Stimulated activated CD8-positive, alpha-beta memory T cell treated with anti-CD3 and anti-CD28 coated beads, Interleukin-4, amount 100 ng/mL, for 48 hours (primary cell): ENCODE measurements at regions not wholly inside any gene's neighbourhood (a gene's known extent, or its start where the extent isn't known, plus 50 kb on each side); places are given as distances from the start of the nearest gene placed in this dataset.

Experiments
- DNase-seq: peaks from one replicate; pipeline ENCODE4 v3.0.0-alpha.2; 2020

DNA sequence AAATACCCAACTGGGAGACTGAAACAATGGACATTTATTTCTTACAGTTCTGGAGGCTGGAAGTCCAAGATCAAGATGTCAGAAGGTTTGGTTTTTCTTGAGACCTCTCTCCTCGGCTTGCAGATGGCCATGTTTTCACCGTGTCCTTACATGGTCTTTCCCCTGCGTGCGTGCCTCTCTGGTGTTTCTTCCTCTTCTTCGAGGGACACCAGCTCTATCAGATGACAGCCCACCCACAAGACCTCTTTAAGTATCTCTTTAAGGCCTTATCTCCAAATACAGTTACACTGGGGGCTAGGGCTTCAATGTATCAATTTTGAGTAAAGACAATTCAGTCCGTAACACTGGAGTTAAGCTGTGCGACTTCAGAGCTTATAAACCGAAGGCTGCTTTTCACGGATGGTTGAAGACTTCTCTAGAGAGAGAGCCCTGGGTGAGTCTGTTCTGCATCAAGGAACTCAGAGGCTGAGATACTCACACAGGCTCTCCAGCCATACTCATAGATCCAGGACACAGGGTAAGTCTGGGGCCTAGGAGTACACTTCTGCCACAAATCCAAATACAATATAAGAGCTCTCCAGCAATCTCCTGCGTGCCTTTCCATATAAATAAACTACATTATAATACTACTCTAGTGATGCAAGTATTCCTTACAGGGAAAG is 339.9 kb upstream of the PKDCC start:
- no peak for DNase-seq

GRCh38 chr2:41709702-41710599 is 337.9 kb upstream of the PKDCC start:
- DNase-seq, result no peak

DNA sequence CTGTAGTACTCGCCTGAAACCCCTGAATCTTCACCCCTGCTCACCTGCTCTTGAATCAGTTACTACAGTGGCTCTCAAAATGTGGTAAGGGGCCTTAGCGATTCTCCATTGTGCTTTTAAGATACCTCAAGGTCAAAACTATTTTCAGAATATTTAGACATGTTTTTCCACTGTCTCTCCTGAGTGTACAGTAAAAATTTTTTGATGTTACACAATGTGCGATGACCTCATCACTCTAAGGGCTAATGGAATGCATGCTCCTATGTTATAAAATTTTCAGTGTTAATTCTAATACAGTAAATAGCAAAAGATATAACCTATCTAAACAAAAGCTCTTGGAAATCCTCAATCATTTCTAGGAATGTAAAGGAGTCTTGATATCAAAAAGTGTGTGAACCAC is 336.9 kb upstream of the PKDCC start:
- no peak for DNase-seq

DNA sequence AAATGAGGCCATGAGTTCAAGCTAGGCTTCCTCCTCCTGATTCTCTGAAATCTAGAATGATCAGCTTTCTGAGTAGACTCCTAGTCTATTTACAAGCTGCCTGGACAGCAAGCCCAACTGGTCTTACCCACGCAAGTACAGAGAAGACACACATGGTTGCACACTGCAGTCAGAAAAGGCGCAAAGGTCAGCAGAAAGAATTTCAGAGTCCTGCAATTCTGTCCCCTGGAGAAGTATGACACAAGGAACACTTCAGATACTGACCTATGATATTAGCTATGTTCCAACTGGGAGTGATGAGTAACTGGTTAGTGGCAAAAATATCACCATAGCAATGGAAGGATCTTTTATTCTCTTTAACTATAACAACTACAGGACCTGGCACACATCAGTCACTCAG is 336.1 kb upstream of the PKDCC start:
- no peak for DNase-seq

- DNase-seq, result no peak
Measured at GRCh38 chr2:41716497-41716896, 331.3 kb upstream of the PKDCC start.

- no peak for DNase-seq
Measured at GRCh38 chr2:41717839-41718238, 330.0 kb upstream of the PKDCC start.

- no peak for DNase-seq
Measured at GRCh38 chr2:41718705-41719104, 329.1 kb upstream of the PKDCC start.

DNA sequence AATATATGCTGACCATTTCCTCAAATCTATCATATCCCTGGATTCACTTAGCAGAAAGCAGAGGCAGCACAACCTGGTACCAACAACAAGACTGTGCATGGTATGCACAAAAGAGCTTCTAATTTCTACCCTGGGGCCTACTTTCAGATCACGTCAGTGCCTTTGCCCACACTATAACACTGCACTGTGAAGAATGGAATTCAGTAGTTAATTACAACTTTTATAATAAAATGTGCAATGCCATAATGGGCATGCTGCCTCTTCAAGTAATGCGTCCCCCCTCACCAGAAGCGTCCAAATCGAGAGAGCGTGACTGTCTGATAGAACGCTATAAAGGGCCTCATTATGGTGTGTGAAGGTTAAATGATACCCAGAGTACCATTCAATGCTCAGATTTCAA is 328.1 kb upstream of the PKDCC start:
- DNase-seq, result no peak

DNA sequence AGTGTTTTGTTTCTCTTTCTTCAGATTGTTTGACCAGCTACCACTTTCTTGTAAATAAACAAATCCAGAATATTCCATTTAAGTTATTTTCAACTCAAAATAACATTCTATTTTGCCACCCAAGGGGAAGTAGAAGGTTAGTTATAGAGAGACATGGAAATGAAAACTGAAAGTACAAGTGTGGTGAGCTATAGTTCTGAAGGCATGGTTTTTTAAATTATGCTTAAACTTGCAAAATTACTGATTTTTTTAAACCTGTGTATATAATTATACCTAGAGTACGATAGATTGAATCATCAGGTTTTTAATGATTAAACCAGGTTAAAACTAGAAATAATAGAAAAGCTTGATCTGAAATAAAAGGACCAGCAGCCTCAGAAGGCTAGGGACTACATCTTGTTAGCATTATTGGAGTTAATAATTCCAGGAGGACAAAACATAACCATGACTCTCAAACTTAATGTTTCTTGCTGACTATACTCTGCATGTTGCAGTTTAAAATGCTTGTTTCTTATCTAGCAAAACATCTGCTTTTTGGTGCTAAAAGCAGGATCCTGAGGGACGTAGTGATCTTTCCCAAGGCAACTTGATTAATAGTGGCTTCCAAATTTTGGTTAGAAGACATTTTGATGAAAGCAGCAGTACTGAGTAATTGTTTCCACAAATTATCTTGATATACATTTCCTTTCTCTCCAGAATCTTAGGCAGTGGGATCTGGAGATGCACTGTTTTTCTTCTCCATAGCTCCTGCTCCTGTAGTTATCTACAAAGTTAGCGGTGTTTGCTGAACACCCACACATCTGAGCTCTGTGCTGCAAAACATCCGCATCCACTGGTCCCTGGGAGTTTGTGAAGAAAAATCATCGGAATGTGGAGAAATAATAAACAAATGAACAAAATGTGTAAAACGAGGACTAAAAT is 327.2 kb upstream of the PKDCC start:
- DNase-seq, result no peak

DNA sequence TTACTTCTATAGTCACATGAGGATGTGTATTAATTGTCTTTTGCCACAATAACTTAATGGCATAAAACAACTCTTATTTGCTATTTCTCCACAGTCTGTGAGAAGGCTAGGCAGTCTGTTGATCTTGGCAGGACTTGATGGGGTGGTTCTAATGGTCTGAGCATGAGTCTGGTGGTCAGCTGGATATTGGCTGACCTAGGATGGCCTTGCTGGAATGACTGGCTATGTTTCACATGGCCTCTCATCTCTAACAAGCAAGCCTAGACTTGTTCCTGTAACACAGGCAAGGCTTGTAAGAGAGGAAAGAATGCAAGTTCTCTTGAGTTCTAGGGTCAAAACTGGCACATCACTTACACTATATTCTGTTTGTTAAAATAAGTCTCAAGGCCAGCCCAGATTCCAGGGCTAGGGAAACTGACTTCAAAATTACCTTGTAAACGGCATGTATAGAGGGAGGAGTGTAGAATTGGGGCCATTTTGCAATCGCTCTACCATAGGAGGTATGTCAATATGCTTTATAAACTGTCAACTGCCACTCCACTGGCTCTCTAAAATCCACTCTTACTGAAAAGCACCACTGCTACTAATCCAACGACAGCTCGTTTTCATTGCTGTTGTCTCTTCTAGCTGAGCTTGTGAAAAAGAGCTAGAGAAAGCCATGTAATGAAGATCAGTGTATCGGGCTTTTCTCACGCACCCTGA is 325.0 kb upstream of the PKDCC start:
- DNase-seq, result no peak

GRCh38 chr2:41723526-41723925 is 324.3 kb upstream of the PKDCC start:
- DNase-seq, result no peak

- no peak for DNase-seq
Measured at GRCh38 chr2:41724465-41724864, 323.4 kb upstream of the PKDCC start.

DNA sequence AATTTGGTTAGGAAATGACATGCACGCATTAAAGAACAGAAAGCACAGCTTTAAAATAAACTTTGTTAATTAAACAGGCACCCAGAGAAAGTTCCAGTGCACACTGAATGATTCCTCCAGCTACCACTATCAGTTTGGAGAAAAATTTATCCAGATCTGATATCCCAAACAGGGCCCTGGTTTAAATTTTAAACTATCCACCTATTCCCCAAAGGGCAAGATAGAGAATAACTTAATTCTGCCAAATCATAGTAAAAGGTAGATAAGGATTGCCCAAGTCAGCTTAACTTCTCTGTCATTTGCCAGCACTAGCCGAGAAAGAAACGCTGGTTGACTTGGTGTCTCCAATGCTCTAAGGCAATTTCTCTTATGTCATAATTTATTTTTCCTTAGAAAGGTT is 321.9 kb upstream of the PKDCC start:
- DNase-seq, result no peak

DNA sequence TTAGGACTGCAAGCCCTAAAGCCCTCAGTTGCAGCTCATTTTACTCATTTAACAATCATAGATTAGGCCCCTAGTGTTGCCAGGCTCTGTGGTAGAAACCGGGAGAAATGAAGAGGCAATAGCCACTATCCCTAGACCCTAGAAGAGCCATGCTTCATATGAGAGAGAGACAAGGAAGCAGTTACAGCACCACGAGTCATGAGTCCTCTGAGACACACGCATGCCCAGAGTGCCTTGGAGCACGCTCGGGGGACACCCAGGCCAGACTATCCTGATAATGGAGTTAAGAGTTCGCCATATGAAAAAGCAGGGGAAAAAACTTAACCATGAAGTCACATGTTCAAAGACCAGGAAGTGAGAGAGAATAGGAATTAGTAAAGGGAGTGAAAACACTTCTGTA is 321.5 kb upstream of the PKDCC start:
- DNase-seq, result no peak

- no peak for DNase-seq
Measured at GRCh38 chr2:41727152-41727551, 320.7 kb upstream of the PKDCC start.

GRCh38 chr2:41727711-41728110 is 320.1 kb upstream of the PKDCC start:
- no peak for DNase-seq

DNA sequence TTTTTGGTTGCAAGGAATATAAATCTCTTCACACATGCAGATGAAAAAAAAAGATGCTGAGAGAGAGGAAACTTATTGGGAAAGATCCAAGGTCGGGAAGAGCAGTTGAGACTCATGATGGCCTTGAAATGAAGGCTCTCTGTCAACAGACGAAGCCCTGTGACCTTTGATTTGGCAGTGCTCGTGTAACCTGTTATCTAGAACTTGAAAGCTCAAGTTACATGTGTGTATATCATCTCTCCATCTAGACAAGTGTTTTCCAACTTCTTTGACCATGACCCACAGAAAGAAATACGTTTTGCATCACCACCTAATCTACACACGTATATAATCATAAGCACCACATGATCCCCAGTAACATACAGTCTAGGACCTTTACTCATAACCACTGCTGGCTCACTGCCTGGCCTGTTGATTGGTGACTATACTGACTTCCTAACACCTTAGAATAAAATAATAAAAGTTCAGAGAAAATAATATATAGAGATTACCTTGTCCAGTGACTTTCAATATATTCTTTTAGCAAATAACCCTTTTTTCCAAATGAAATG is 319.0 kb upstream of the PKDCC start:
- DNase-seq, result no peak

- DNase-seq, result no peak
Measured at GRCh38 chr2:41729800-41730364, 317.9 kb upstream of the PKDCC start.

DNA sequence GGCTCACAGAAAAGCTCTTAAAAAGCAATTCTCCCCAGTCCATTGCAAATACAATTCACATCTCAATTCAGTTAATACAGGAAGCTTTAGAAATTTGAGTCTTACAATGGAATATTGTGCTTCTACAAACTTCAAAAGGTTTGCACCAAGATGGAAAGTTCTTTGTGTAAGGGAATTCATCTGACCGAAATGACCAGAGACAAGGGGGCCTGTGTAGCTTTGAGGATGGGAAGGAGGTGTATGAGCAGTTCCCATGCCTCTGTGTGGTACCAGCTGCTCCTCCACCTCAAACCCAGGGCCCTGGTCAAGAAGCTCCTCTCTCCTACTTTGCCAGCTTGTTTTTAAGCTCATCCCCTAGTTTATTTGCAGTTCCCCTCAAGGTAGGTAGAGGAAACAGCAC is 312.8 kb upstream of the PKDCC start:
- no peak for DNase-seq

GRCh38 chr2:41735476-41735875 is 312.3 kb upstream of the PKDCC start:
- DNase-seq, result no peak

DNA sequence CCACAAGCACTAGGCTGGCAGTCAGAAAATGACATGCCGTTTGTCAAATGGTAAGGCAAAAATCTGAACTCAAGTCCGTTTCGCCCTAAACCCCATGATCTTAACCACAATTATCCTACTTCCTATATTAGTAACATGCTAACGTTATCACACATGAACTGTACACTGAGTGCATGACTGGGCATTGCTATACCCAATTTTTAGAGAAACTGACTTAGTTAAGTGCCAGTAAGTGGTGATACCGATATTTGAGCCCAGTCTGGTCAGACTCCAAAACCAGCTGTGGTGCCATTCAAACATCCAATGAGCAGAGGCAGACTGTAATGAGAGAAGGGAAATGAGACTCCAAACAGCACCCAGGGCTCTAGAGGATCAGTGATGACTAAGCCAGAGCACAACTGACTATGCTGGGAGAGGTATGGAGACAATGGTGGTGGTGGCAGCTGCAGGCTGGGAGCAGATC is 311.7 kb upstream of the PKDCC start:
- no peak for DNase-seq

GRCh38 chr2:41736586-41736985 is 311.2 kb upstream of the PKDCC start:
- no peak for DNase-seq
